ENCODE measurements at regions not wholly inside any gene's neighbourhood (a gene's known extent, or its start where the extent isn't known, plus 50 kb on each side); places are given as distances from the start of the nearest gene placed in this dataset.
A peak's percentile ranks its signal among the peaks of the same experiment; 100 is the strongest.

- TF ChIP-seq PRDM15 (CRISPR knock-in tag; IDR thresholded peaks at IDR 0.05) (no peak), RFX5 (IDR thresholded peaks at IDR 0.05; ENCODE audit: low read depth, low read length) (no peak), CHD4 (IDR thresholded peaks at IDR 0.05) (no peak), USF1 (IDR thresholded peaks at IDR 0.05; ENCODE audit: borderline replicate concordance, extremely low read length, insufficient read depth, low read depth, low read length) (no peak), NFIC (IDR thresholded peaks at IDR 0.05; ENCODE audit: low read depth, low read length) (peak; percentile 25; the same call in 1 of the 2 replicates), ATF3 (IDR thresholded peaks at IDR 0.05; ENCODE audit: borderline replicate concordance, extremely low read depth, low read depth, low read length) (no peak), MYB (IDR thresholded peaks at IDR 0.05; ENCODE audit: borderline replicate concordance, low read depth, low read length) (no peak), KLF5 (IDR thresholded peaks at IDR 0.05; ENCODE audit: partially characterized antibody) (no peak), SMC3 (IDR thresholded peaks at IDR 0.05; ENCODE audit: borderline replicate concordance, low read length) (no peak), E4F1 (IDR thresholded peaks at IDR 0.05; ENCODE audit: borderline replicate concordance, partially characterized antibody) (no peak), EED (IDR thresholded peaks at IDR 0.05; ENCODE audit: low read depth) (no peak), ZBTB33 (IDR thresholded peaks at IDR 0.05) (no peak), IRF4 (IDR thresholded peaks at IDR 0.05; ENCODE audit: low read depth, low read length) (no peak), RCOR1 (conservative IDR thresholded peaks at IDR 0.05; ENCODE audit: low read depth, low read length) (no peak), EZH2 (IDR thresholded peaks at IDR 0.05; ENCODE audit: borderline replicate concordance, control insufficient read depth, low read depth, low read length) (no peak)
These were observed 220.5 kb downstream of the IDS start (continued) for GRCh38 chrX:149284616-149285015.

All from GM12878 (cell line).